ENCODE measurements at regions not wholly inside any gene's neighbourhood (a gene's known extent, or its start where the extent isn't known, plus 50 kb on each side); places are given as distances from the start of the nearest gene placed in this dataset.

DNA sequence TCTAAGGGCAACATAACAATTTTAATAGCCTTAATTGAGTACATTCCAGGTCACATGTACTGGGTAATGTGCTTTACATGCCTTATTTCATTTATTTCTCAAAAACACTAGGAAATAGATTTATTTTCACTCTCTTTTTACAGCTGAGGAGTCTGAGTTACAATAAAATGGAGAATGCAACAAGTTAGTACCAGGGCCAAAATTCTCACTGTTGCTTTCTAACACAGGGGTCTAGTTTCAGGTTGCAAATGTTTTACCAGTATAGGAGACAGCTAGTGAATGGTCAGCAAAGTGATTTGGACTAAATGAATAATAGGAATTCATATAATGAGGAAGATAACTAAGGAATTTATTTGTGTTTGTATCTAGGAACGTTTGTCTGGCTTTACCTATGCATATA lies 137.3 kb downstream of the RASSF9 start:
- DNase-seq (ENCODE audit: low read depth in 1 of 2, low spot score in 2 of 2) = no peak
- H3K9ac ChIP-seq (replicated peaks in 1 of 4; ENCODE audit: extremely low read depth in 1 of 4, low read depth in 3 of 4, low read length in 3 of 4) = no peak overlapping the region
- no peak overlapping the region for H2AFZ ChIP-seq (ENCODE audit: low read length)
- no peak overlapping the region for H3K56ac ChIP-seq (replicated peaks; ENCODE audit: insufficient read length, low read depth, low read length)
- no peaks in the 10 kb centered on the region for H3K9me3 ChIP-seq (ENCODE audit: insufficient read depth in 2 of 2, low read depth in 1 of 2, low read length in 1 of 2)
- H3K4me1 ChIP-seq (replicated peaks in 1 of 4; ENCODE audit: control insufficient read depth in 3 of 4, insufficient read depth in 4 of 4, low read length in 3 of 4) = no peaks in the 10 kb centered on the region
- no peak overlapping the region for H4K5ac ChIP-seq (ENCODE audit: insufficient read length, low read depth, low read length)
- ChIA-PET POLR2A (ENCODE audit: partially characterized antibody) (no interaction called here), CTCF (ENCODE audit: partially characterized antibody) (no interaction called here)
- H3K4me3 ChIP-seq (ENCODE audit: extremely low read depth in 1 of 4, insufficient read depth in 2 of 4, low read depth in 3 of 4, low read length in 4 of 4) = no peak overlapping the region
- H3K79me2 ChIP-seq (ENCODE audit: control insufficient read depth in 1 of 2, insufficient read depth in 2 of 2, low read length in 2 of 2) = no peaks in the 10 kb centered on the region
- no peak overlapping the region for H3K23ac ChIP-seq (ENCODE audit: insufficient read length)
- H3K36me3 ChIP-seq (ENCODE audit: control insufficient read depth in 2 of 4, insufficient read depth in 4 of 4, low read length in 3 of 4) = no peaks in the 10 kb centered on the region
- no peak overlapping the region for H2AK5ac ChIP-seq (ENCODE audit: low read depth, low read length)
- no peak for FAIRE-seq
- no peak overlapping the region for H2BK5ac ChIP-seq (ENCODE audit: low read depth, low read length)
- H3K14ac ChIP-seq (ENCODE audit: insufficient read length) = no peak overlapping the region
- 84% methylated on average over 1 of the region's 1 CpG; no CpG with 5 or more reads in 1 of the 2 experiments for WGBS, 2 experiments (ENCODE audit: extremely low coverage in 1 of 2, insufficient coverage in 1 of 2, insufficient read length in 1 of 2, insufficient replicate concordance in 2 of 2, low coverage in 1 of 2, low lambda C conversion rate in 2 of 2, missing lambda C conversion rate in 1 of 2)
- no peak overlapping the region for H2BK20ac ChIP-seq (ENCODE audit: low read length)
- H4K8ac ChIP-seq (ENCODE audit: extremely low read depth, insufficient read depth, low read length) = no peak overlapping the region
- H3K27me3 ChIP-seq (replicated peaks in 1 of 4; ENCODE audit: control insufficient read depth in 3 of 4, extremely low read depth in 1 of 4, insufficient read depth in 3 of 4, low read length in 3 of 4) = no peaks in the 10 kb centered on the region
- no peak overlapping the region for H3K4ac ChIP-seq (replicated peaks; ENCODE audit: insufficient read length, low read depth, low read length)
- no peak overlapping the region for H2BK120ac ChIP-seq (replicated peaks; ENCODE audit: low read depth, low read length)
- H3K18ac ChIP-seq (ENCODE audit: extremely low read depth, low read length) = no peak overlapping the region
- no peak overlapping the region for H3K4me2 ChIP-seq (ENCODE audit: insufficient read depth in 1 of 2, low read depth in 2 of 2, low read length in 2 of 2)
- no peak overlapping the region for H4K91ac ChIP-seq (replicated peaks; ENCODE audit: insufficient read length, low read length)
- no peaks in the 10 kb centered on the region for H3K23me2 ChIP-seq (ENCODE audit: low read depth, low read length)
- H4K20me1 ChIP-seq (replicated peaks in 1 of 2; ENCODE audit: control insufficient read depth in 1 of 2, insufficient read depth in 2 of 2, low read length in 2 of 2) = no peaks in the 10 kb centered on the region
- no peak overlapping the region for H2BK12ac ChIP-seq (ENCODE audit: low read depth, low read length)
- H2BK15ac ChIP-seq (ENCODE audit: low read length) = no peak overlapping the region
- H3K79me1 ChIP-seq (ENCODE audit: low read depth, low read length) = no peaks in the 10 kb centered on the region
- no peak overlapping the region for H3K27ac ChIP-seq (ENCODE audit: low read depth, low read length)
- TF ChIP-seq NRF1 (IDR thresholded peaks at IDR 0.05; ENCODE audit: low read depth, low read length) = no peak
- TF ChIP-seq NANOG (IDR thresholded peaks at IDR 0.05; ENCODE audit: insufficient read depth, low read depth, low read length, poor library complexity, severe bottlenecking) = no peak
- TF ChIP-seq, protein P1, sequence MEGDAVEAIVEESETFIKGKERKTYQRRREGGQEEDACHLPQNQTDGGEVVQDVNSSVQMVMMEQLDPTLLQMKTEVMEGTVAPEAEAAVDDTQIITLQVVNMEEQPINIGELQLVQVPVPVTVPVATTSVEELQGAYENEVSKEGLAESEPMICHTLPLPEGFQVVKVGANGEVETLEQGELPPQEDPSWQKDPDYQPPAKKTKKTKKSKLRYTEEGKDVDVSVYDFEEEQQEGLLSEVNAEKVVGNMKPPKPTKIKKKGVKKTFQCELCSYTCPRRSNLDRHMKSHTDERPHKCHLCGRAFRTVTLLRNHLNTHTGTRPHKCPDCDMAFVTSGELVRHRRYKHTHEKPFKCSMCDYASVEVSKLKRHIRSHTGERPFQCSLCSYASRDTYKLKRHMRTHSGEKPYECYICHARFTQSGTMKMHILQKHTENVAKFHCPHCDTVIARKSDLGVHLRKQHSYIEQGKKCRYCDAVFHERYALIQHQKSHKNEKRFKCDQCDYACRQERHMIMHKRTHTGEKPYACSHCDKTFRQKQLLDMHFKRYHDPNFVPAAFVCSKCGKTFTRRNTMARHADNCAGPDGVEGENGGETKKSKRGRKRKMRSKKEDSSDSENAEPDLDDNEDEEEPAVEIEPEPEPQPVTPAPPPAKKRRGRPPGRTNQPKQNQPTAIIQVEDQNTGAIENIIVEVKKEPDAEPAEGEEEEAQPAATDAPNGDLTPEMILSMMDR (IDR thresholded peaks at IDR 0.05; ENCODE audit: control extremely low read depth in 1 of 3, insufficient read depth in 1 of 3, low read depth in 1 of 3, low read length in 3 of 3) = no peak
- no peak for TF ChIP-seq POLR2A (IDR thresholded peaks at IDR 0.05; ENCODE audit: control extremely low read depth in 1 of 2, low read depth in 2 of 2, low read length in 2 of 2)
- TF ChIP-seq ATF3 (IDR thresholded peaks at IDR 0.05; ENCODE audit: insufficient read depth, low read depth, low read length) = no peak
- TF ChIP-seq HDAC2 (IDR thresholded peaks at IDR 0.05; ENCODE audit: borderline replicate concordance in 1 of 2, low read depth in 2 of 2, low read length in 2 of 2) = no peak
- TF ChIP-seq EGR1 (IDR thresholded peaks at IDR 0.05; ENCODE audit: borderline replicate concordance, low read depth, low read length) = no peak
- TF ChIP-seq SRF (IDR thresholded peaks at IDR 0.05; ENCODE audit: low read depth, low read length) = no peak
- TF ChIP-seq POU5F1 (IDR thresholded peaks at IDR 0.05; ENCODE audit: low read depth, low read length) = no peak
